GM12874 (cell line): ENCODE measurements at regions not wholly inside any gene's neighbourhood (a gene's known extent, or its start where the extent isn't known, plus 50 kb on each side); places are given as distances from the start of the nearest gene placed in this dataset.

Source experiments
- CTCF ChIP-seq: IDR thresholded peaks from 2 replicates; pipeline ENCODE4 v1.5.1; 2011; ENCODE audit warnings: low read depth, mild to moderate bottlenecking, control low read depth, low read length, moderate library complexity; ENCODE audit not compliant: insufficient read depth

DNA sequence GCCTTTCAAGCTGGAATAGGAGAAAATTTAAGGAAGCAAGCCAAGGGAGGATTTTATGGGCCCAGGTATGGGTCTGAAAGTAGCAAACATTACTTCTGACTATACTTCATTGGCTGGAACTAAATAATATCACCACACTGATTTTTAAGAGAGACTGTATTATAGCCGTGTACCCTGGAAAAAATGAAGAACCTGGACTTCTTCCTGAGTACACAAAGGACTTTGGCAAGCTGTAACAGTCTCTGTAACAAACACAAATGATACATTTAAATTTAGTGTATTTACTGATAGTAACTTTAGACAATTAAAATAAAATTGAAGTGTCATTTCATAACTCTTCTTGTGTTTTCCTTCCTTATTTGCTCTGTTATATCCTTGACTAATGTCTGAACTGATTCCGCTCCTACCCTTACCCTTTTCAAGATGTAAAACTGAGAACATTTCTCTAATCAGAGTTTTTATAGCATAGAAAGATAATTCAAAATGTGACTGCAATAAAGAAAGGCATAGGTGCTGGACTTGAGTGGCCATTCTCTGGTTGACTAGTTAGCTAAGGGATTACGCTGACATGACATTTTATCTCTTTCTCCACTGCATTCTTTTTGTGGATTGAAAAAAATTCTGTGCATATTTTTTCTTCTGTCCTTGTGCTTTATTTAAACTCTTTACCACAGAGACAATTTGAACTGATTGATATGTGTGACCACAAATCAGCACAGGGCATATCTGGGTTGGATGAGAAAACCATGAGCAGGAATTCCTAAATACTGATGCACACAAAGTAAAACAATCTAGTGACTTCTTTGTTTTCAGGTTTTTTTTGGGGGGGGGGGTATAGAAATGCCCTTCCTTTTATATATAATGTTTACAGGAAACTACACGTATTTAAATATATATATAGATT, 349.7 kb downstream of the MDFIC start:
- TF ChIP-seq CTCF, result no peak

DNA sequence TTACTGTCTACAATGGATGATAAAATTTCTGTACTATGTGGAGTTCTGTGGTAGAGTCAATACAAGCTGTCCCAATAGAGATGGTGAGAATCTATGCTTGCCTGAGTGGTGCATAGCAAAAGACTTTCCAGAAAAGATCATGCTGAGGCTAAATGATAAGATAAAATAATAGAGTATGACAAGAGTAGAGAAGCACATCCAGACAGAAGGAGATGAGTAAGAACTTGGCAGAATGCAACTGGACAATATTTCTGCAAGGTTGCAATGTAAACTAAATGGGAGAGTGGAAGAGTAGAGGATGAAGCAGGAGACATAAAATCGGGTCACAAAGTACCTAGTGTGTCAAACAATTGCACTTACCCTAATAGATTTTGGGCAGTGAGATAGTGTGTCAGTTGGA, 347.6 kb downstream of the MDFIC start:
- no peak for TF ChIP-seq CTCF

DNA sequence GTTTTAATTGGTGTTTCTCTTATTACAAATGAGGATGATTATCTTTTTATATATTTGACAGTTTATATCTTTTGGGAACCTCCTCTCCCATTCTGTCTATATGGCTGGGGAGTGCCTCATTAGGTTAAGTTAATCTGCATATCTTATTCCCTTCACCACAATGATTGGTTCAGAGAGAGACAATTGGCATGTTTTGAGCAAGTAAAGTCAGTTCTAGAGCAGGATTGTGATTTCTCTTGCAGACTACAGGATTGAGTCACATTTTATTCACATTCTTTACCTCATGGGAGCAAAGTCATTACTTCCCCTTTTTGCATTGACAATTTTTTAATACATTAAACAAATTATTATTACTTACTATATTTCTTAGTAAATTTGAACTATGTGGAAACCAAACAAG, 345.6 kb downstream of the MDFIC start:
- no peak for TF ChIP-seq CTCF

DNA sequence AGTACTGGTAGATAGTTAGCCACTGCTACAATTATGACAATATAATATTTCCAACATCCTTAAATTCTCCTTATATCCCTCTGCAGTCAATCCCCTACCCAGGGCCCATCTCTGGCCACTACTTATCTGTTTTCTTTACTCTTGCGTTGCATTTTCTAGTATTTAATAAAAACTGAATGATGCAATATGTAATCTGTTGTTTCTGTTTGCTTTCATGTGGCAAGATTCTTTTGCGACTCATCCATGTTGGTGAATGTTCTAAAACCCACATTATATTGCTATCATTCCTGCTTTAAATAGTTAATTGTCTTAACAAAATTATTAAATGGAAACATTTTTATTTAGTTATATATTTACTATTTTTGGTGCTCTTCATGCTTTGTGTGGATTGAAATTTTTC, 338.5 kb downstream of the MDFIC start:
- no peak for TF ChIP-seq CTCF

DNA sequence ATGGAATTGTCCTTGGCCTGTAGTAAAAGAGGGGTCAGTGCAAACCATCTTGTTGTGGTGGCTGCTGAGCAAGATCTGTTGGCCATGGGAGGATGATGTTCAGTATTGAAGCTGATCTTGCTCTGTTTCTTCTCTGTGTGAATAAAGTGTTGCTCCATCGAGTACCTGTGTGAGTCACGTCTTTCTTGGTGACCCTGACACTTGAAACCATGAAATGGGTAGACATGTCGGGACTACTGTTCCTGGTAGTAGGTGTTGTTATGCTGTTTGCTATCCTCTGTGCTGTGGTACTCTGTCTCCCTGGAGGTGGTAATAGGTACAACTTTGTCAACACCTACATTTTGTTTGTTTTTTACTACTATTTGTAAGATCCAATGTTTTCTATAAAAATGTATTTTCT, 330.6 kb downstream of the MDFIC start:
- no peak for TF ChIP-seq CTCF

GRCh38 chr7:115249080-115249479, 327.2 kb downstream of the MDFIC start:
- no peak for TF ChIP-seq CTCF

GRCh38 chr7:115241151-115241550, 319.3 kb downstream of the MDFIC start:
- no peak for TF ChIP-seq CTCF
